Neural cell (in vitro differentiated cells): ENCODE measurements at regions not wholly inside any gene's neighbourhood (a gene's known extent, or its start where the extent isn't known, plus 50 kb on each side); places are given as distances from the start of the nearest gene placed in this dataset.

Experiments
- EZH2 ChIP-seq: fragments of 200-600, 300-800 bp; shearing (Covaris generic), sonication (generic); IDR thresholded peaks from 2 replicates; pipeline ENCODE4 v1.6.1; 2014; ENCODE audit warnings: antibody characterized with exemption, low read length, borderline replicate concordance, mild to moderate bottlenecking; ENCODE audit not compliant: insufficient read depth, poor library complexity, severe bottlenecking
- TF ChIP-seq, protein P1 (sequence below): fragments of 450-650 bp; IDR thresholded peaks from 2 replicates; pipeline ENCODE4 v1.5.1; 2014; ENCODE audit warnings: antibody characterized with exemption, mild to moderate bottlenecking, moderate library complexity; ENCODE audit not compliant: poor library complexity, severe bottlenecking

DNA sequence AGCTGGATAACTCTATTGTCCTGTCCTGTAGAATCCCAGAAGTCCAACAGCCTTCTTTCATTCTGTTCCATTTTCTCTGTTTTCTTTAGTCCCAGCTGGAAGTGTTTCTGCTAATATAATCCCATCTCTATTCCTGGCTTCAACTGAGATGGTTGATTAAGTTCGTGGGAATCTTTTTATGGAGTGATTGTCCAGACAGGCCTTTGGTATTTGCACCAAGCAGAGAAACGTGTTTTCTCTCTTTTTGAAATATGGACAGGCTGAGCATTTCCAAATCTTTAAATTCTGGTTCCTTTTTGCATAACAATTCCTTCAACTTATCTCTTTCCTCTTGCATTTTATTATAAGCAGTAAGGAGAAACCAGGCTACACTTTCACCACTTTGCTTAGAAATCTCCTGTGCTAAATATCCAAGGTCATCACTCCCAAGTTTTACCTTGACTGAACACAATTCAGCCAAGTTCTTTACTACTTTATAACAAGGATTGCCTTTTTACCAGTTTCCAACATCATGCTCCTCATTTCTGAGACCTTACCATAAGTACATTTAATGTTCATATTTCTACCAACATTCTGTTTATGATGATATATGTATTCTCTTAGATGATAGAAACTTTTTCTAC is 108.8 kb downstream of the ZFP36L2 start:
- TF ChIP-seq, protein P1, sequence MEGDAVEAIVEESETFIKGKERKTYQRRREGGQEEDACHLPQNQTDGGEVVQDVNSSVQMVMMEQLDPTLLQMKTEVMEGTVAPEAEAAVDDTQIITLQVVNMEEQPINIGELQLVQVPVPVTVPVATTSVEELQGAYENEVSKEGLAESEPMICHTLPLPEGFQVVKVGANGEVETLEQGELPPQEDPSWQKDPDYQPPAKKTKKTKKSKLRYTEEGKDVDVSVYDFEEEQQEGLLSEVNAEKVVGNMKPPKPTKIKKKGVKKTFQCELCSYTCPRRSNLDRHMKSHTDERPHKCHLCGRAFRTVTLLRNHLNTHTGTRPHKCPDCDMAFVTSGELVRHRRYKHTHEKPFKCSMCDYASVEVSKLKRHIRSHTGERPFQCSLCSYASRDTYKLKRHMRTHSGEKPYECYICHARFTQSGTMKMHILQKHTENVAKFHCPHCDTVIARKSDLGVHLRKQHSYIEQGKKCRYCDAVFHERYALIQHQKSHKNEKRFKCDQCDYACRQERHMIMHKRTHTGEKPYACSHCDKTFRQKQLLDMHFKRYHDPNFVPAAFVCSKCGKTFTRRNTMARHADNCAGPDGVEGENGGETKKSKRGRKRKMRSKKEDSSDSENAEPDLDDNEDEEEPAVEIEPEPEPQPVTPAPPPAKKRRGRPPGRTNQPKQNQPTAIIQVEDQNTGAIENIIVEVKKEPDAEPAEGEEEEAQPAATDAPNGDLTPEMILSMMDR = no peak
- no peak for TF ChIP-seq EZH2
